ENCODE measurements at regions not wholly inside any gene's neighbourhood (a gene's known extent, or its start where the extent isn't known, plus 50 kb on each side); places are given as distances from the start of the nearest gene placed in this dataset.

GRCh38 chr7:93044147-93044810 is 73.5 kb downstream of the SAMD9 start:
- CTCF ChIA-PET (ENCODE audit: unreplicated experiment), result no interaction called here
- POLR2A ChIA-PET, result interaction anchor here (0.6 to 0.8 kb wide), 3 partner anchors 89 to 199 kb away, joined by 3 to 5 read pairs (median 3); no protein-coding TSS in a partner anchor
- no peaks in the 10 kb centered on the region for H4K20me1 ChIP-seq (ENCODE audit: insufficient read depth, low read length)
- no peak overlapping the region for H3K27ac ChIP-seq (ENCODE audit: low read depth, low read length, poor library complexity, severe bottlenecking)
- no peaks in the 10 kb centered on the region for H3K9me2 ChIP-seq (ENCODE audit: insufficient read depth, low read length)
- no peak for DNase-seq (ENCODE audit: low spot score)
- BruUV-seq (replicated peaks), result no TSS peak
- no peak overlapping the region for H2AFZ ChIP-seq (ENCODE audit: low read length)
- no peaks in the 10 kb centered on the region for H3K36me3 ChIP-seq (ENCODE audit: insufficient read depth, low read length)
- H3K4me1 ChIP-seq (ENCODE audit: insufficient read depth, low read length, poor library complexity, severe bottlenecking), result no peaks in the 10 kb centered on the region
- TF ChIP-seq, protein P1, sequence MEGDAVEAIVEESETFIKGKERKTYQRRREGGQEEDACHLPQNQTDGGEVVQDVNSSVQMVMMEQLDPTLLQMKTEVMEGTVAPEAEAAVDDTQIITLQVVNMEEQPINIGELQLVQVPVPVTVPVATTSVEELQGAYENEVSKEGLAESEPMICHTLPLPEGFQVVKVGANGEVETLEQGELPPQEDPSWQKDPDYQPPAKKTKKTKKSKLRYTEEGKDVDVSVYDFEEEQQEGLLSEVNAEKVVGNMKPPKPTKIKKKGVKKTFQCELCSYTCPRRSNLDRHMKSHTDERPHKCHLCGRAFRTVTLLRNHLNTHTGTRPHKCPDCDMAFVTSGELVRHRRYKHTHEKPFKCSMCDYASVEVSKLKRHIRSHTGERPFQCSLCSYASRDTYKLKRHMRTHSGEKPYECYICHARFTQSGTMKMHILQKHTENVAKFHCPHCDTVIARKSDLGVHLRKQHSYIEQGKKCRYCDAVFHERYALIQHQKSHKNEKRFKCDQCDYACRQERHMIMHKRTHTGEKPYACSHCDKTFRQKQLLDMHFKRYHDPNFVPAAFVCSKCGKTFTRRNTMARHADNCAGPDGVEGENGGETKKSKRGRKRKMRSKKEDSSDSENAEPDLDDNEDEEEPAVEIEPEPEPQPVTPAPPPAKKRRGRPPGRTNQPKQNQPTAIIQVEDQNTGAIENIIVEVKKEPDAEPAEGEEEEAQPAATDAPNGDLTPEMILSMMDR (conservative IDR thresholded peaks at IDR 0.05; ENCODE audit: low read length), result no peak
- TF ChIP-seq EZH2phosphoT487 (IDR thresholded peaks at IDR 0.05; ENCODE audit: borderline replicate concordance, low read depth, low read length), result no peak
- H3K9me3 ChIP-seq (ENCODE audit: low read length), result no peaks in the 10 kb centered on the region
- H3K4me3 ChIP-seq (ENCODE audit: low read depth, low read length, poor library complexity, severe bottlenecking), result no peak overlapping the region
- H3K79me2 ChIP-seq (ENCODE audit: insufficient read depth, low read depth, low read length), result no peaks in the 10 kb centered on the region
- no peak overlapping the region for H3K4me2 ChIP-seq (ENCODE audit: low read length)
- intact Hi-C loops (cut with micrococcal nuclease; ENCODE audit: unreplicated experiment), result no loop called here

DNA sequence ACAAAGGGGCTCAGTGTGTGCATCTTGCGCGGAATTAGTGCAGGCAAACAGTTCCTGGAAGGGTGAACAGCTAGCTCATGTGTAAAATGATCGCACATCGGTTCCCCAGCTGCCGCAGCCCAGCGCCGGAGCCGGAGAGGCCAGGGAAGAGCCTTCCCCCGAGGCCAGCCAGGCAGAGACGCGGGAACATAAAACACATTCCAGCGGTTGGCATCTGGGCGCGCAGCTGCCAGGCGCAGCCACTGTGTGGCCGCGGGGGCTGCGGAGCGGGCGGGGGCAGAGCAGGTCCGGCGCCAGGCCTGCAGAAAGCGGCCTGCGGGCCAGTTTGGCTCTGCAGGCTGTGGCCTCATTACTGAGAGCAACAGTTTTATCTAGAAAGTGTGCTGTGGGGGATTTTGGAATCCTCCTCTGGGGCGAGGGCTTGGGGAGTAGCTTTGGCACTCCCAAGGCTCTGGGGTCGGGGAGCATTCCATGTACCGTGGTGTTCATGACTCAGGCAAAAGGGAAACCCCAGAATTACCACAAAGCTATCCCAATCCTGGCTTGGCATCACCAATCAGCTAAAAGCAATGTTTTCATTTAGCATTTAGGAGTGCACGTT is 74.3 kb downstream of the SAMD9 start:
- H3K4me2 ChIP-seq (ENCODE audit: low read length), result no peak overlapping the region
- intact Hi-C loops (cut with micrococcal nuclease; ENCODE audit: unreplicated experiment), result no loop called here
- CTCF ChIA-PET (ENCODE audit: unreplicated experiment), result no interaction called here
- no peak overlapping the region for H3K27ac ChIP-seq (ENCODE audit: low read depth, low read length, poor library complexity, severe bottlenecking)
- TF ChIP-seq, protein P1 (conservative IDR thresholded peaks at IDR 0.05; ENCODE audit: low read length), result no peak
- TF ChIP-seq EZH2phosphoT487 (IDR thresholded peaks at IDR 0.05; ENCODE audit: borderline replicate concordance, low read depth, low read length), result no peak
- no peak overlapping the region for H3K4me3 ChIP-seq (ENCODE audit: low read depth, low read length, poor library complexity, severe bottlenecking)
- BruUV-seq (replicated peaks), result no TSS peak
- POLR2A ChIA-PET, result interaction anchor here (0.6 to 0.8 kb wide), 3 partner anchors 90 to 199 kb away, joined by 3 to 5 read pairs (median 3); no protein-coding TSS in a partner anchor
- no peaks in the 10 kb centered on the region for H3K36me3 ChIP-seq (ENCODE audit: insufficient read depth, low read length)
- H4K20me1 ChIP-seq (ENCODE audit: insufficient read depth, low read length), result no peaks in the 10 kb centered on the region
- H3K9me2 ChIP-seq (ENCODE audit: insufficient read depth, low read length), result no peaks in the 10 kb centered on the region
- DNase-seq (ENCODE audit: low spot score), result no peak
- H3K4me1 ChIP-seq (ENCODE audit: insufficient read depth, low read length, poor library complexity, severe bottlenecking), result no peaks in the 10 kb centered on the region
- no peaks in the 10 kb centered on the region for H3K79me2 ChIP-seq (ENCODE audit: insufficient read depth, low read depth, low read length)
- no peaks in the 10 kb centered on the region for H3K9me3 ChIP-seq (ENCODE audit: low read length)
- H2AFZ ChIP-seq (ENCODE audit: low read length), result no peak overlapping the region

GRCh38 chr7:93040355-93040754 is 77.4 kb downstream of the SAMD9 start:
- BruUV-seq (replicated peaks), result no TSS peak
- Histone ChIP-seq H3K4me1 (ENCODE audit: insufficient read depth, low read length, poor library complexity, severe bottlenecking) (no peaks in the 10 kb centered on the region), H3K9me3 (ENCODE audit: low read length) (no peaks in the 10 kb centered on the region), H3K36me3 (ENCODE audit: insufficient read depth, low read length) (no peaks in the 10 kb centered on the region), H3K79me2 (ENCODE audit: insufficient read depth, low read depth, low read length) (no peaks in the 10 kb centered on the region), H3K27ac (ENCODE audit: low read depth, low read length, poor library complexity, severe bottlenecking) (no peak overlapping the region), H3K4me2 (ENCODE audit: low read length) (no peak overlapping the region), H4K20me1 (ENCODE audit: insufficient read depth, low read length) (no peaks in the 10 kb centered on the region), H3K9me2 (ENCODE audit: insufficient read depth, low read length) (no peaks in the 10 kb centered on the region), H3K4me3 (ENCODE audit: low read depth, low read length, poor library complexity, severe bottlenecking) (no peak overlapping the region), H2AFZ (ENCODE audit: low read length) (no peak overlapping the region)
- TF ChIP-seq, protein P1 (conservative IDR thresholded peaks at IDR 0.05; ENCODE audit: low read length), result no peak
- no peak for TF ChIP-seq EZH2phosphoT487 (IDR thresholded peaks at IDR 0.05; ENCODE audit: borderline replicate concordance, low read depth, low read length)
- no peak for DNase-seq (ENCODE audit: low spot score)
- ChIA-PET CTCF (ENCODE audit: unreplicated experiment) (no interaction called here), POLR2A (no interaction called here)
- intact Hi-C loops (cut with micrococcal nuclease; ENCODE audit: unreplicated experiment), result no loop called here
